Inflammatory macrophage (primary cell): ENCODE measurements at regions not wholly inside any gene's neighbourhood (a gene's known extent, or its start where the extent isn't known, plus 50 kb on each side); places are given as distances from the start of the nearest gene placed in this dataset.
"Not testable (repeated sequence)": the region's sequence is repeated elsewhere in the genome, so short reads cannot be mapped to it uniquely, and the experiment has no call there.

Experiments
- DNase-seq, 2 donors: peaks; one replicate each; pipeline ENCODE4 v3.0.0-alpha.2; 2020 to 2022

GRCh38 chr3:163779396-163780344, 1298.6 kb downstream of the SI start:
- no peak for DNase-seq

- DNase-seq = no peak
These were observed 1301.6 kb downstream of the SI start for GRCh38 chr3:163776743-163777142.

- DNase-seq = no peak
These were observed 1305.2 kb downstream of the SI start for GRCh38 chr3:163773136-163773535.

DNA sequence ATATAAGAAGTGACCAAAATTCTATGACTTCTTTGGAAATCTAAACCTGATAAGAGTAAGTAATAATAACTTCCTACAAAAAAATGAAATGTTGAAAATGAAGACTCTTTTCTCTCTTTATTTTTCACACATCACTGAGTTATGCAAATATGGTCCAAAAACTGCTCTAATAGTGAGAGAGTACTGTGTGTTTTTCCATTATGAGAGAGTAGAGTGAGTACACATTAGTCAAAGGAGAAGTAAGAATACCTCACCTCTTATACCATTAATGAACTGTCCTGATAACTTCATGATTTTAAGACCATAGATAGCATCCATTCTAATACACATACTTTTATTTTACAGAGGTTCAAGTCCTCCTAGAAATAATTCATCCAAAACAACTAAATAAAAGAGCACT, 1310.2 kb downstream of the SI start:
- no peak for DNase-seq

DNA sequence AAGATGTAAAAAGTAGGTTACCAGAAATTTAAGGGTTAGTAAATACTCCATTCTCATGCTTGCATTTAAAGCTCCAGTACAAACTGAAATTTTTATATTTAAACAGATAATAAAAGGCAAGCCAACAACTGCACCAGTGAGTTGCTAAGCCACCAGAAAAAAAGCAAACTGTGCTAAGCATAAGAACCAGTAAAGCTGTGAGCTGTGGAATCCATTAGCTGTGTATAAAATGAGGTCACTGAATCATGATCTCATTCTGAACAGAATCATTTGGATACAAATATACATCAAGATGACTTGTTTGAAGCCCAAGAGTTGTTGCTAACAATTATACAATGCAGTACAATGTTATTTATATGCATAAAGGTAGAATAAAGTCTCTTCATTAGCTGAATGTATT, 1312.2 kb downstream of the SI start:
- DNase-seq = no peak

- no peak for DNase-seq
These were observed 1325.3 kb downstream of the SI start for GRCh38 chr3:163753033-163753432.

DNA sequence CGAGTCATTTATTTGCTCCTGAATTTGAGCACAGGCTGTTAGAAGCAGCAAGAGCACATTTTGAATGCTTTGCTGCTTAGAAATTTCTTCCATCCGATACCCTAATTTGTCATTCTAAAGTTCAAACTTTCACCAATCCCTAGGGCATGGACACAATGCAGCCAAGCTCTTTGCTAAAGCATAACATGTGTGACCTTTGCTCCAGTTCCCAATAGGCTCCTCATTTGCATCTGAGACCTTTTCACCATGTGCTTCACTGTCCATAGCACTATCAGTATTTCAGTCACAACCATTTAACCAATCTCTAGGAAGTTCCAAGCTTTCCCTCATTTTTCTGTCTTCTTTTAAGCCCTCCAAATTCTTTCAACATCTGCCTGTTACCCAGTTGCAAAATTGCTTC, 1333.1 kb downstream of the SI start:
- no peak for DNase-seq

DNA sequence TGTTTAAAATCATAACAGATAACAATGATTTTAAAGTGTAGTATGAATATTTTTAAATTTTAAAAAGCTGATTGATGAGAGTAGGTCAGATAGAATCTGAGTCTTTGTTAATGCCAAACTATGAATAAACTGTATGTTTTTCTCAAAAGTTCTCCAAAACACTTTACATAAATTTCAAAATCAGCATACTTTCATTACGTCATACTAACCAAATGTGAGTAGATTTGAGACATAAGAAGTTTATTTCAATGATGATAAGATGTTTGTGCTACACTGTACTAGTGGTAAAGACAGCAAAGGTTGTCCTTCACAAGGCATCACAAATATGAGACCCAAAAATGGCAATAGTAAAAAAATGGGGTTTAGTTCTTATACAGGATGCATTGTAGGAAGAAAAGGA, 1342.9 kb downstream of the SI start:
- DNase-seq = no peak

DNA sequence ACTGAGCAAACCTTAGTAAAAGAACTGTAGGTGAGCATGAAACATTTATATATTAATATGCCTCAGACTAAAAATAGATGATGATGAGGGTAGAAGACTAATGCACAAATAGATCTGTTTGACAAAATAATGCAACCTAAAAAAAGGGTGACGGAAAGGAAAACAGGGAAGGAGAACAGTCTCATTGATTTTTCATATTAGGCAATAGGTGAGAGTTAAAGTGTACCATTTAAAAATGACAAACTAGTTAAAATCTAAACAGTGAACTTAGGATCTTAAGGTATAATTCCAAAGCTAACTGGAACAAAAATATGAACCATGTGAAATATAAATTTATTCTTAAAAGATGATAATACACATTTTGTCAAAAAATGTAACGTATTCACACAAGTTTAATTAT, 1347.6 kb downstream of the SI start:
- no peak for DNase-seq

GRCh38 chr3:163726125-163726524, 1352.2 kb downstream of the SI start:
- no peak for DNase-seq

DNA sequence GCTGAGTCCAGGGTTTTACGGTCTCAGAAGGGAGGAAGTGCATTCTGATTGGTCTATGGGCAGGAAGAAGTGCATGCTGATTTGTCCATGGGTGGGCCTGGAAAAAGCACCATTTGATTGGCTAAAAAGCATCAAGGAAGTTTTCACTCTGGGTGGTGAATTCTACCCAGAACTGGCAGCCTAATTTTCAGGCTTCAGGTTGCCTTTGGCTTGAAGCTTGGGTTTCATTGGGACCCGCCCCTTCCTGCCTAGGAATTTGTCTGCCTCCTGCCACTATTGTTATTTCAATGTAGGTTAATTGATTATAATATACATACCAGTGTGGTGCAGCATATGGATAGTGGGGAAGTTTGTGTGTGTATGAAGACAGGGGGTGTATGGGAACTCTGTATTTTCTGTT, 1355.9 kb downstream of the SI start:
- DNase-seq = no peak

GRCh38 chr3:163721596-163721995, 1356.7 kb downstream of the SI start:
- DNase-seq = no peak

DNA sequence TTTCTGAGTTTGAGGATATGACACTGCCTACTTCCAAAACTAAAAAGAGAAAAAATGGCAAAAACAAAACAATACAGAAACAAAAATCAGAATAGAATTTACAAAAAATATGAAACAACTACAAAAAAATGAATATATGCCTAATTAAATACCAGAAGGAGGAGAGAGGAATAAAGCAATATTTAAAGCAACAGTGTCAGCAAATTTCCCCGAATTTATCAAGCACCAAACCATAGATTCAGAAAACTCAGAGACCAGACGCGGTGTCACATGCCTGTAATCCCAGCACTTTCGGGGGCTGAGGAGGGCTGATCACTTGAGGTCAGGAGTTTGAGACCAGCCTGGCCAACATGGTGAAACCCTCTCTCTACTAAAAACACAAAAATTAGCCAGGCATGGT, 1360.9 kb downstream of the SI start:
- no peak for DNase-seq

DNA sequence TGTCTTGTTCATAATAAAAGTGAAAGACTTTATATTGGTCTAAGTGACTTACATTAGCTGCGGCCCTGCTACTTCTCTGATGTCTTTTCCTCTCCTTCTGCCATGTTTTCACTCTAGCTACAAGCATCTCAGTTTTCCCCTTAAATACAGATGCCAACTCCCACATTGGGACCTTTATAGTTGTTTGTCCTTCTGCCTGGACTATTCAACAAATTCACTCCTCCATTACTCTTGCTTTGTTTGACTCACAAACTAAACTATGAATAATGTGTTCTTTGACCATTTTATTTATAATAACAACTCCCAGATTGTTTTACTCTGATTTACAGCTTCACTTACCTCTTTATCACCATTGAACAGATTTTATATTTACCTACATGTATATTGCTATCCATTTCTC, 1369.9 kb downstream of the SI start:
- DNase-seq = no peak

DNA sequence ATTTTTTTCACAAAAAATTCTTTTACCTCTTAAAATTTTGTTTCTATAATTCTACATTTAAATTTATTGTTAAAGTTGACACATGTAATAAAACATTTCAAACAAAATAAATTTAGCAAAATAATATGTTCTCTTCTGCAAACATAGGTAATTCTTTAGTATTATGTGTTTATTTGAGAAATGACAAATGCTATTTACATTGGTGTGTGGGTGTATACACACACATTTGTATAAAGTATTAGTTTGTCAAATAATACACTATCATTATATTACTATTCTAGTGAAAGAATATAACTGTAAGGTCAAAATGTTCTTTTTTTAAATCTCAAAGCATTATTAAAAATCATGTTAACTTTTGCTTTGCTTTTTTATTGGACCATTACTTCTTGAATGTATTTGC, 1370.6 kb downstream of the SI start:
- no peak for DNase-seq

DNA sequence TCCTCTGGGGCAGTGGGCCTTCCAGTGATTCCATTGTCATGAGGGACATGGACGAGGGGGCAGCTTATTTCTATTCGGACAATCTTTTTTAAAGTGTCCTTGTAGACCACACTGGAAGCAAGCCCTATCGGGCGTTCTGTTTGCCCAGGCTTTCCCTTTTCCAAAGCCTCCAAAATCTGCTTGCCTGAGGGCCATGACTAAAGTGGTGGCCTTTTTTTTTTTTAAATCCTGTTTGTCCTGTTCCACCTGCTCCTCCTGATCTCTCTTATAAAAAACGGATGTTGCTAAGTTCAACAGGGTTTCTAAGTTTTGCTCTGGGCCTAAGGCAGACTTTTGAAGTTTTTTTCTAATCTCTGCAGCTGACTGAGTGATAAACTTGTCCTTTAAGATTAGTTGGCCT, 1380.1 kb downstream of the SI start:
- DNase-seq = not testable (repeated sequence)

GRCh38 chr3:163692494-163692893, 1385.8 kb downstream of the SI start:
- no peak for DNase-seq

- no peak for DNase-seq
These were observed 1393.6 kb downstream of the SI start for GRCh38 chr3:163684651-163685050.

DNA sequence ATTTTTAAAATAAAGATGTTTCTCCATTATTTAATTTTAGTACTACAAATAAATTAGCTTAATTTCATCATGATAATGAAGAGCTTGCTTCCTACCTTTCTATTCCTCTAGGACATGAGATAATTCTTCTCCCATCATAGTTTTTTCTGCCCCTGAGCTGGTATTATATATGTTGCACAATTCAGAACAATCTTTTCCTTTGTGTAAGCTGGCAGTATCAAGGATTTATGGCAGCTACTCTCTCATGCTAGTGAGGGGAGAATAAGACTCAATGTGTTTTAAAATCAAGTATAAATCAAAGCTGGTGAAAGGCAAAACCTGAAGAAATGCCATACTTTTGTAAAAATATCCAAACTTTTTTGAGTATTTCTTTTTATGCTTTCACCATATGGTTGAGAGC, 1405.3 kb downstream of the SI start:
- no peak for DNase-seq

DNA sequence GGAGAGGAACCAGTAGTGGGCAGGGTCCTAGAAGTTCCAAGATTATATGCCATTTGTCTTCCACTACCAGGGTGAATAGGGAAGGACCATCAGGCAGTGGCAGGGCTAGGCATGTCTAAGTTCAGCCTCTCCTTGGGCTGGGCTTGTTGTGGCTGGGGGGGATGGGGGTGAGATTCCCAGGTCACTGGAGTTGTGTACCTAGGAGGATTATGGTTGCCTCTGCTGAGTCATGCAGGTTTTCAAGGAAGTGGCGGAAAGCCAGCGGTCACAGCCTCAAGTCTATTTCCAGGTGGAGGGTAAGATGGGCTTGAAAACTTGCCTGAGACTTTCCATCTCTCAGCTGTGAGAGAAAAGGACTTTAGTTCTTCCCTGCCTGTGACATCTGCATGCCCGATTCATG, 1407.1 kb downstream of the SI start:
- no peak for DNase-seq

DNA sequence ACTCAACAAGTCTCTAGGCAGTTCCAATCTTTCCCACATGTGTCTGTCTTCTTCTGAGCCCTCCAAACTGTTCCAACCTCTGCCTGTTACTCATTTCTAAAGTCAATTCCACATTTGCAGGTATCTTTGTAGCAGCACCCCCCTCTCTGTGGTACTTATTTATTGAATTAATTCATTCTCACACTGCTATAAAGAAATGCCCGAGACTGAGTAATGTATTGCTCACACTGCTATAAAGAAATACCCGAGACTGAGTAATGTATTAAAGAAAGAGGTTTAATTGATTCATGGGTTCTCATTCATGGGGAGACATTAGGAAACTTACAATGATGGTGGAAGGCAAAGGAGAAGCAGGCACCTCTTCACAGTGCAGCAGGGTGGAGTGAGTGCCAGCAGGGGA, 1413.8 kb downstream of the SI start:
- no peak for DNase-seq

- DNase-seq = no peak
These were observed 1421.2 kb downstream of the SI start for GRCh38 chr3:163657088-163657487.

GRCh38 chr3:163655021-163655420, 1423.3 kb downstream of the SI start:
- DNase-seq = no peak

- no peak for DNase-seq
These were observed 1434.1 kb downstream of the SI start for GRCh38 chr3:163644172-163644571.

DNA sequence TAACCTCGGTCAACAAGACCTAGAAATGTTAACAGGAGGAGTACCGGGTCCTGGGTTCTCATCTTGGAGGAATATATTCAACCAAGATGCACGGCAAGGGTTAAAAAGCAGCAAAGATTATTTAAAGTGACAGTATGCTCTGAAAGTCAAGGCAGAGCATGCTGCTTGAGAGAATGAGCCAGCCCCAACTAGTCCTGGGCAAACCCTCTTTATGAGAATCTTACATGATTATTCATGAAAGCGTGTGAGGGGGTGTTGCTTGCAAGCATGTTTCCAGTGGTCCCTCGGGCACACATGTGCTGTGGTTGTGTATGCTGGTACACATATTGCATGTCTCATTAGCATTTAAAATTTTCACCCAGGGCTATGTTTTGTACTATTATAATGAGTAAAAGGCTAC, 1445.6 kb downstream of the SI start:
- DNase-seq = no peak
